CD14-positive monocyte (primary cell): ENCODE measurements at regions not wholly inside any gene's neighbourhood (a gene's known extent, or its start where the extent isn't known, plus 50 kb on each side); places are given as distances from the start of the nearest gene placed in this dataset.

ENCODE experiments used
- DNase-seq, 3 donors: peaks; one replicate each; pipeline ENCODE4 v3.0.0-alpha.2; 2011 to 2022
- H2AFZ ChIP-seq: 2 replicates; pipeline ENCODE4 v1.6.0; 2012; ENCODE audit warnings: mild to moderate bottlenecking, low read depth, low read length, inconsistent platforms; ENCODE audit not compliant: insufficient read depth, poor library complexity, severe bottlenecking
- H3K27ac ChIP-seq, 2 donors: 1 replicate in 1 of 2; 2 replicates in 1 of 2; pipeline ENCODE4 v1.5.1; 2012 to 2013; ENCODE audit warnings: low read length in 2 of 2, control low read depth in 1 of 2, inconsistent platforms in 1 of 2, low read depth in 1 of 2, mild to moderate bottlenecking in 1 of 2
- H3K27me3 ChIP-seq, 2 donors: one replicate each; pipeline versions ENCODE4 v1.6.0 to v1.6.1; 2011 to 2013; ENCODE audit warnings: low read length in 2 of 2; ENCODE audit not compliant: control insufficient read depth in 2 of 2, insufficient read depth in 2 of 2
- H3K36me3 ChIP-seq, 2 donors: replicated peaks in 1 of 2; 1 replicate in 1 of 2; 2 replicates in 1 of 2; pipeline versions ENCODE4 v1.5.1 to v1.6.1; 2012 to 2013; ENCODE audit warnings: low read length in 2 of 2, control low read depth in 1 of 2, inconsistent platforms in 1 of 2, mild to moderate bottlenecking in 1 of 2; ENCODE audit not compliant: insufficient read depth in 2 of 2, control insufficient read depth in 1 of 2
- H3K4me1 ChIP-seq, 2 donors: 1 replicate in 1 of 2; 2 replicates in 1 of 2; pipeline versions ENCODE4 v1.5.1 to v1.6.1; 2012 to 2013; ENCODE audit warnings: low read length in 2 of 2, control low read depth in 1 of 2, inconsistent platforms in 1 of 2, mild to moderate bottlenecking in 1 of 2, moderate library complexity in 1 of 2; ENCODE audit not compliant: insufficient read depth in 2 of 2, control insufficient read depth in 1 of 2
- H3K4me2 ChIP-seq: replicated peaks from 2 replicates; pipeline ENCODE3; 2012; ENCODE audit warnings: low read length, moderate library complexity, mild to moderate bottlenecking; ENCODE audit not compliant: poor library complexity, severe bottlenecking; ENCODE audit errors: extremely low read depth
- H3K4me3 ChIP-seq, 3 experiments: fragments of 200-600 bp in 1 of 3; sonication (generic) in 1 of 3; replicated peaks in 1 of 3; 1 replicate in 2 of 3; 2 replicates in 1 of 3; pipeline ENCODE4 v1.5.1; 2011 to 2013; ENCODE audit warnings: low read length in 3 of 3, mild to moderate bottlenecking in 3 of 3, control low read depth in 2 of 3, low read depth in 2 of 3, inconsistent platforms in 1 of 3, moderate library complexity in 1 of 3
- H3K79me2 ChIP-seq: 2 replicates; pipeline ENCODE4 v1.6.0; 2012; ENCODE audit warnings: mild to moderate bottlenecking, control low read depth, inconsistent platforms, low read length, moderate library complexity; ENCODE audit not compliant: insufficient read depth
- H3K9ac ChIP-seq: 2 replicates; pipeline ENCODE4 v1.6.0; 2017; ENCODE audit warnings: low read length, mild to moderate bottlenecking; ENCODE audit not compliant: insufficient read depth, poor library complexity, severe bottlenecking
- H3K9me3 ChIP-seq, 2 donors: replicated peaks in 1 of 2; 1 replicate in 1 of 2; 2 replicates in 1 of 2; pipeline versions ENCODE4 v1.5.1 to v1.6.1; 2012 to 2013; ENCODE audit warnings: low read length in 2 of 2, control low read depth in 1 of 2; ENCODE audit not compliant: control insufficient read depth in 1 of 2, insufficient read depth in 1 of 2
- H4K20me1 ChIP-seq: 2 replicates; pipeline ENCODE4 v1.6.0; 2012; ENCODE audit warnings: mild to moderate bottlenecking, low read length, control low read depth, moderate library complexity; ENCODE audit not compliant: insufficient read depth
- H3K27ac Mint-ChIP-seq, 7 donors: one replicate each; pipeline ENCODE4 v1.8.0; 2020; ENCODE audit warnings: mild to moderate bottlenecking in 7 of 7, mixed read lengths in 7 of 7, moderate library complexity in 6 of 7, inconsistent platforms in 2 of 7
- H3K27me3 Mint-ChIP-seq, 3 donors: one replicate each; pipeline ENCODE4 v1.8.0; 2021 to 2022; ENCODE audit warnings: low read depth in 3 of 3, mild to moderate bottlenecking in 3 of 3, mixed read lengths in 3 of 3, moderate library complexity in 3 of 3, inconsistent platforms in 1 of 3
- H3K36me3 Mint-ChIP-seq, 2 donors: one replicate each; pipeline ENCODE4 v1.8.0; 2020; ENCODE audit warnings: mixed read lengths in 2 of 2, inconsistent platforms in 1 of 2, mild to moderate bottlenecking in 1 of 2
- H3K4me1 Mint-ChIP-seq: one replicate; pipeline ENCODE4 v1.8.0; 2020; ENCODE audit warnings: mild to moderate bottlenecking, mixed read lengths
- H3K4me3 Mint-ChIP-seq, 2 donors: one replicate each; pipeline ENCODE4 v1.8.0; 2020; ENCODE audit warnings: mild to moderate bottlenecking in 2 of 2, mixed read lengths in 2 of 2, moderate library complexity in 1 of 2
- H3K9me3 Mint-ChIP-seq, 7 donors: one replicate each; pipeline ENCODE4 v1.8.0; 2020 to 2022; ENCODE audit warnings: mixed read lengths in 7 of 7, mild to moderate bottlenecking in 6 of 7, moderate library complexity in 6 of 7, inconsistent platforms in 2 of 7
- WGBS: methylation state at CpG from one replicate; pipeline ENCODE4 v1.1.5; 2013; ENCODE audit warnings: missing lambda C conversion rate; ENCODE audit not compliant: insufficient coverage; 5-methylcytosine and 5-hydroxymethylcytosine counted together
- intact Hi-C, 2 donors: fragments of 100-400 bp; cut with micrococcal nuclease; formaldehyde crosslinking; loops; one replicate each; pipeline versions ENCODE4 v1.15.0 to v1.15.1; 2023
- TF ChIP-seq, protein P1 (sequence below): fragments of 200-600 bp; IDR thresholded peaks from one replicate; pipeline ENCODE4 v1.8.0; 2022; ENCODE audit warnings: antibody characterized with exemption, mild to moderate bottlenecking

DNA sequence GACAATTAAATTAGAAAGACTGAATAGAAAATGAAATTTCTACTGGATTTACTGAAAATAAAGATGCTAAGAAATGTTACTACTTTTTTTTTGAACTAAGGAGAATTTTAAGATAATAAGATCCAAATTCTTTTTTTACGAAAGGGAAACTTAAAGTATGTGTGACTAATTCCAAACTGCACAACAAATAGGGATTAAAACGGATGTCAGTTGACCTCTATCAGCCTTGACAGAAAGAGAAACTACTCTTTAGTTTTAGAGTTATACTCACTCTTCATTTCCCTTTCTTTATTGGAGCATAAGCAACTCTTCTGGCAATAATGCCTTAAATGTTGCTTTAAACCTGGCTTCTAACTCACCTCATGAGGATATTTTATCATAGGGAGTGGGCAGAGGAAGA, 273.8 kb downstream of the SLITRK6 start:
- no CpG with 5 or more reads among the region's 2 CpGs for WGBS
- H3K4me3 Mint-ChIP-seq = no peak overlapping the region
- H3K9me3 ChIP-seq = no peaks in the 10 kb centered on the region
- no peak overlapping the region for H3K4me3 ChIP-seq
- no peaks in the 10 kb centered on the region for H3K79me2 ChIP-seq
- H3K27ac ChIP-seq = no peak overlapping the region
- no peak overlapping the region for H3K27ac Mint-ChIP-seq
- H3K4me1 ChIP-seq = no peaks in the 10 kb centered on the region
- H4K20me1 ChIP-seq = no peaks in the 10 kb centered on the region
- no peaks in the 10 kb centered on the region for H3K27me3 Mint-ChIP-seq
- no peaks in the 10 kb centered on the region for H3K27me3 ChIP-seq
- H3K4me2 ChIP-seq = no peak overlapping the region
- TF ChIP-seq, protein P1, sequence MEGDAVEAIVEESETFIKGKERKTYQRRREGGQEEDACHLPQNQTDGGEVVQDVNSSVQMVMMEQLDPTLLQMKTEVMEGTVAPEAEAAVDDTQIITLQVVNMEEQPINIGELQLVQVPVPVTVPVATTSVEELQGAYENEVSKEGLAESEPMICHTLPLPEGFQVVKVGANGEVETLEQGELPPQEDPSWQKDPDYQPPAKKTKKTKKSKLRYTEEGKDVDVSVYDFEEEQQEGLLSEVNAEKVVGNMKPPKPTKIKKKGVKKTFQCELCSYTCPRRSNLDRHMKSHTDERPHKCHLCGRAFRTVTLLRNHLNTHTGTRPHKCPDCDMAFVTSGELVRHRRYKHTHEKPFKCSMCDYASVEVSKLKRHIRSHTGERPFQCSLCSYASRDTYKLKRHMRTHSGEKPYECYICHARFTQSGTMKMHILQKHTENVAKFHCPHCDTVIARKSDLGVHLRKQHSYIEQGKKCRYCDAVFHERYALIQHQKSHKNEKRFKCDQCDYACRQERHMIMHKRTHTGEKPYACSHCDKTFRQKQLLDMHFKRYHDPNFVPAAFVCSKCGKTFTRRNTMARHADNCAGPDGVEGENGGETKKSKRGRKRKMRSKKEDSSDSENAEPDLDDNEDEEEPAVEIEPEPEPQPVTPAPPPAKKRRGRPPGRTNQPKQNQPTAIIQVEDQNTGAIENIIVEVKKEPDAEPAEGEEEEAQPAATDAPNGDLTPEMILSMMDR = no peak
- H2AFZ ChIP-seq = no peak overlapping the region
- H3K36me3 Mint-ChIP-seq = no peaks in the 10 kb centered on the region
- intact Hi-C loops = no loop called here
- no peaks in the 10 kb centered on the region for H3K4me1 Mint-ChIP-seq
- no peaks in the 10 kb centered on the region for H3K36me3 ChIP-seq
- peaks cover 0 to 2% (median 0%) of the 10 kb centered on the region in 7 donors for H3K9me3 Mint-ChIP-seq
- no peak for DNase-seq
- H3K9ac ChIP-seq = no peak overlapping the region

DNA sequence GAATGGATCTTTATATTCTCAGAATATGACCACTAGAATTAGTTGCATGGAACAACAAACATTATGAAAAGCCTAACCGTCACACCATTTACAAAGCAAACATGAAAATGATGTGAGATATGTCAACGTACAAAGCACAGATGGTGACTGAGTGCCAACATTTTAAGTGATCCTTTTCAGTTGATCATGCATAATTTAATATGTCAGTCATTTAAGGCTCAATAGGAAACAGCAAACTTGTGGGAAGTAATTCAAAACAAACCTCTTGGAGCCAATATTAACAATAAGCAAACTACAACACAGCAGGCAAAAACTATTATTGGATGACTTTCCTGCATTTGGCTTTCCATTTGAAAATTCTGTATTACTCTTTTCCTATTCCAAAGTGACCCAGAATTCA, 277.6 kb downstream of the SLITRK6 start:
- H3K4me3 ChIP-seq = no peak overlapping the region

More for the DNA sequence above, 277.6 kb downstream of the SLITRK6 start:
- intact Hi-C loops = no loop called here
- Histone ChIP-seq H3K9me3 (peaks cover 0 to 4% of the 10 kb centered on the region in 2 donors), H3K36me3 (no peaks in the 10 kb centered on the region), H3K4me1 (no peaks in the 10 kb centered on the region), H3K9ac (no peak overlapping the region), H4K20me1 (no peaks in the 10 kb centered on the region), H2AFZ (no peak overlapping the region), H3K4me2 (no peak overlapping the region), H3K79me2 (no peaks in the 10 kb centered on the region), H3K27ac (no peak overlapping the region), H3K27me3 (no peaks in the 10 kb centered on the region)
- Mint-ChIP-seq H3K9me3 (peaks cover 0 to 4% (median 2%) of the 10 kb centered on the region in 7 donors), H3K4me3 (no peak overlapping the region), H3K36me3 (no peaks in the 10 kb centered on the region), H3K27ac (no peak overlapping the region), H3K27me3 (no peaks in the 10 kb centered on the region), H3K4me1 (no peaks in the 10 kb centered on the region)
- DNase-seq = no peak
- TF ChIP-seq, protein P1 = no peak
- no CpG with 5 or more reads among the region's 2 CpGs for WGBS
